Esophagus muscularis mucosa (tissue), 4 donors: ENCODE measurements at regions not wholly inside any gene's neighbourhood (a gene's known extent, or its start where the extent isn't known, plus 50 kb on each side); places are given as distances from the start of the nearest gene placed in this dataset.

Experiments
- DNase-seq: peaks from one replicate; pipeline ENCODE4 v3.0.0-alpha.2; 2017; ENCODE audit errors: extremely low spot score
- H3K27ac ChIP-seq, 4 donors: fragments of 200-600 bp; sonication (generic); replicated peaks in 1 of 4; 1 replicate in 3 of 4; 2 replicates in 1 of 4; pipeline ENCODE4 v1.5.1; 2016 to 2019; ENCODE audit warnings: mild to moderate bottlenecking in 1 of 4
- H3K27me3 ChIP-seq, 4 donors: fragments of 200-600 bp; sonication (generic); one replicate each; pipeline versions ENCODE4 v1.5.1 to v1.6.0; 2016 to 2019
- H3K36me3 ChIP-seq, 4 donors: fragments of 200-600 bp; sonication (generic); one replicate each; pipeline ENCODE4 v1.5.1; 2016 to 2019
- H3K4me1 ChIP-seq, 4 donors: fragments of 200-600 bp; sonication (generic); one replicate each; pipeline ENCODE4 v1.5.1; 2016 to 2019
- H3K4me3 ChIP-seq, 4 donors: fragments of 200-600 bp; sonication (generic); 1 replicate in 2 of 4; 2 replicates in 2 of 4; pipeline ENCODE4 v1.5.1; 2016 to 2019; ENCODE audit warnings: mild to moderate bottlenecking in 4 of 4, moderate library complexity in 1 of 4
- H3K9me3 ChIP-seq, 4 donors: fragments of 200-600 bp; sonication (generic); 1 replicate in 3 of 4; 2 replicates in 1 of 4; pipeline ENCODE4 v1.5.1; 2016 to 2019
- EP300 ChIP-seq: sonication (generic); formaldehyde crosslinking; IDR thresholded peaks from one replicate; pipeline ENCODE4 v1.6.1; 2017; ENCODE audit warnings: antibody characterized with exemption
- POLR2A ChIP-seq: fragments of 450-650 bp; IDR thresholded peaks from one replicate; pipeline ENCODE4 v1.6.1; 2017; ENCODE audit warnings: antibody characterized with exemption, moderate library complexity, mild to moderate bottlenecking, low read depth
- POLR2AphosphoS5 ChIP-seq, 2 donors: sonication (generic); formaldehyde crosslinking; IDR thresholded peaks; one replicate each; pipeline ENCODE4 v1.6.1; 2017; ENCODE audit warnings: antibody characterized with exemption in 2 of 2
- WGBS: methylation state at CpG from one replicate; pipeline ENCODE4 v1.1.5; 2018; 5-methylcytosine and 5-hydroxymethylcytosine counted together
- intact Hi-C: fragments of 100-400 bp; cut with DNase I; formaldehyde crosslinking; loops from one replicate; pipeline ENCODE4 v1.15.1; 2023
- TF ChIP-seq, protein P1 (sequence below), 3 experiments: fragments of 200-600 bp in 2 of 3; fragments of 450-650 bp in 1 of 3; sonication (generic) in 2 of 3; IDR thresholded peaks; one replicate each; pipeline ENCODE4 v1.5.1; 2017 to 2019; ENCODE audit warnings: antibody characterized with exemption in 3 of 3, mild to moderate bottlenecking in 2 of 3, moderate library complexity in 1 of 3

DNA sequence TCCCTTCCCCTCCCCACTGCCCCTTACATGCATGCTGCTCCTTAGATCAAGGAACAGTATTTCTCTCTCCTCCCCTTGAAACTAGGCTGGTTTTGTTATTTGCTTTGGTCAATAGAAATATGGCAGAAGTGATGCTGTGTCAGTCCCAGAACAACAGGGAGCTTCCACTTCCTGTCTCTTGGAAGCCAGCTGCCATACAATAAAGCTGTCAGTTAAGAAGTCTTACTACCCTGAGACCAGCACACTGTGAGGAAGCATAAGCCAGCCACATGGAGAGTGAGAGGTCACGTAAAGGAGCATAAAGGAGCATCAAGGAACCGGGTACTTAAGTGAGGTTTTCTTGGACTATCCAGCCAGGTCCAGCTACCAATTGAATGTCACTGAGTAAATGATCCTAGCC lies 126.6 kb downstream of the NOL4 start:
- intact Hi-C loops: no loop called here
- 76% methylated on average over 2 of the region's 2 CpGs for WGBS
- H3K4me1 ChIP-seq: no peaks in the 10 kb centered on the region

DNA sequence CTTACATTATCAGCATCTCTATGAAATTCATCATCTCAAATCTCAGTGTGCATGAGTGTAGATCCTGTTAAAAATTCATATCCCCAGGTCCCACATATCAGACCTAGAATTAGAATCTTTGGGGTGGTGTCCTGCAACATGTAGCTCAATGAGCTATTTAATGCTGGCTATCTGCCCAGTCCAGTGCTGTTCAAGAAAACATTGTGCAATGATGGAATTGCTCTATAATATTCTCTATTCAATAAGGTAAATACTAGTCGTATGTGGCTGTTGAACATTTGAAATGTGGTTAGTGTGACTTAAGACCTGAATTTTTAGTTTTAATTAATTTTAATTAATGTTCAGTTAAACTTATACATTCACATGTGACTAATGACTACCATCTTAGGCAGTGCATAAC lies 127.4 kb downstream of the NOL4 start:
- Histone ChIP-seq H3K36me3 (no peaks in the 10 kb centered on the region), H3K27ac (no peak overlapping the region), H3K27me3 (no peaks in the 10 kb centered on the region), H3K4me1 (no peaks in the 10 kb centered on the region), H3K4me3 (no peak overlapping the region), H3K9me3 (no peaks in the 10 kb centered on the region)
- no peak for DNase-seq
- 46% methylated on average over 1 of the region's 1 CpG for WGBS
- TF ChIP-seq POLR2AphosphoS5 (IDR thresholded peaks at IDR 0.05): no peak
- no peak for TF ChIP-seq EP300
- TF ChIP-seq POLR2A: no peak
- intact Hi-C loops: no loop called here

More for the DNA sequence above, 126.6 kb downstream of the NOL4 start:
- DNase-seq: no peak
- H3K27me3 ChIP-seq: no peaks in the 10 kb centered on the region
- H3K9me3 ChIP-seq: no peaks in the 10 kb centered on the region
- H3K27ac ChIP-seq: no peak overlapping the region
- no peak overlapping the region for H3K4me3 ChIP-seq
- no peak for TF ChIP-seq POLR2AphosphoS5 (IDR thresholded peaks at IDR 0.05)
- TF ChIP-seq, protein P1, sequence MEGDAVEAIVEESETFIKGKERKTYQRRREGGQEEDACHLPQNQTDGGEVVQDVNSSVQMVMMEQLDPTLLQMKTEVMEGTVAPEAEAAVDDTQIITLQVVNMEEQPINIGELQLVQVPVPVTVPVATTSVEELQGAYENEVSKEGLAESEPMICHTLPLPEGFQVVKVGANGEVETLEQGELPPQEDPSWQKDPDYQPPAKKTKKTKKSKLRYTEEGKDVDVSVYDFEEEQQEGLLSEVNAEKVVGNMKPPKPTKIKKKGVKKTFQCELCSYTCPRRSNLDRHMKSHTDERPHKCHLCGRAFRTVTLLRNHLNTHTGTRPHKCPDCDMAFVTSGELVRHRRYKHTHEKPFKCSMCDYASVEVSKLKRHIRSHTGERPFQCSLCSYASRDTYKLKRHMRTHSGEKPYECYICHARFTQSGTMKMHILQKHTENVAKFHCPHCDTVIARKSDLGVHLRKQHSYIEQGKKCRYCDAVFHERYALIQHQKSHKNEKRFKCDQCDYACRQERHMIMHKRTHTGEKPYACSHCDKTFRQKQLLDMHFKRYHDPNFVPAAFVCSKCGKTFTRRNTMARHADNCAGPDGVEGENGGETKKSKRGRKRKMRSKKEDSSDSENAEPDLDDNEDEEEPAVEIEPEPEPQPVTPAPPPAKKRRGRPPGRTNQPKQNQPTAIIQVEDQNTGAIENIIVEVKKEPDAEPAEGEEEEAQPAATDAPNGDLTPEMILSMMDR (IDR thresholded peaks at IDR 0.05): no peak
- no peak for TF ChIP-seq EP300
- no peak for TF ChIP-seq POLR2A
- no peaks in the 10 kb centered on the region for H3K36me3 ChIP-seq

DNA sequence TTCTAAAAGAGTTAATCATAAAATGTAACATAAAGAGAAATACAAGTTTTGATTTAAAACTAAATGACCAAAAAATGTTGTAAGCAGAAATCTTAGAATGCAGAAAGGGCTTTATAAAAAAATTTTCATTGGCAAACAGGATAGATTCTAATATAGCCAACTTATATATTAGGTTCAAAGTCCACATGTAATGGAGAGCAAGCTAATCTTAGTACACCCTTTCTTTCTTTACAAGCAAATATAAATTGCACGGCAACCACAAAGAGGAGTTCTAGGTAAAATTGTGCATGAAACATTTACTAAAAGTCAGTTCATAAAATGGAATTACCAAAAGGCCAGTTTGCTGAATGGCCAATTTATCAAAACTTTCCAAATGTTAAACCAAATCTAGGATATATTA lies 130.6 kb downstream of the NOL4 start:
- Histone ChIP-seq H3K27me3 (no peaks in the 10 kb centered on the region), H3K9me3 (no peaks in the 10 kb centered on the region), H3K36me3 (no peaks in the 10 kb centered on the region), H3K4me1 (no peaks in the 10 kb centered on the region), H3K27ac (no peak overlapping the region), H3K4me3 (no peak overlapping the region)
- TF ChIP-seq POLR2AphosphoS5 (IDR thresholded peaks at IDR 0.05): no peak
- intact Hi-C loops: no loop called here
- no peak for DNase-seq
- 76% methylated on average over 1 of the region's 1 CpG for WGBS

DNA sequence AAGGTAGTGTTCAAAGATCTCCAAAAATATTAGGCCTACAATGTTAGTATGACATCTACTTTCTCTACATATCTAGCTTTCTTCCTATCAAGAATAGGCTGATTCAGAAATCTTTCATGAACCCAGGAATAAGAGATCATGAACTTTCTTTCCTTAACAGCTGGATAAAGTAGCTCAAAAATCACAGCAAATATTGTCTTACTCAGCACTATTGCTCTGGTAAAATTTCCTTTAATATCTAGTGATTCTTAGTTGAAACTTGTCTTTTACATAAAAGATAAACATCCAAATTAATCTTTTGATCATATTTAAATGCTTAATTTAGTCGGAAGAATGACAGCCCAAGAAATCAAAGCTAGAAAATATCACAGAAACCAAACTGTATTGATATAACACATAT lies 131.9 kb downstream of the NOL4 start:
- Histone ChIP-seq H3K9me3 (no peaks in the 10 kb centered on the region), H3K4me3 (no peak overlapping the region), H3K27ac (no peak overlapping the region), H3K27me3 (no peaks in the 10 kb centered on the region), H3K4me1 (no peaks in the 10 kb centered on the region), H3K36me3 (no peaks in the 10 kb centered on the region)
- WGBS: 81% methylated on average over 1 of the region's 1 CpG
- no peak for DNase-seq
- TF ChIP-seq POLR2A (no peak), EP300 (no peak), POLR2AphosphoS5 (IDR thresholded peaks at IDR 0.05) (no peak)
- TF ChIP-seq, protein P1 (IDR thresholded peaks at IDR 0.05): no peak
- intact Hi-C loops: no loop called here

DNA sequence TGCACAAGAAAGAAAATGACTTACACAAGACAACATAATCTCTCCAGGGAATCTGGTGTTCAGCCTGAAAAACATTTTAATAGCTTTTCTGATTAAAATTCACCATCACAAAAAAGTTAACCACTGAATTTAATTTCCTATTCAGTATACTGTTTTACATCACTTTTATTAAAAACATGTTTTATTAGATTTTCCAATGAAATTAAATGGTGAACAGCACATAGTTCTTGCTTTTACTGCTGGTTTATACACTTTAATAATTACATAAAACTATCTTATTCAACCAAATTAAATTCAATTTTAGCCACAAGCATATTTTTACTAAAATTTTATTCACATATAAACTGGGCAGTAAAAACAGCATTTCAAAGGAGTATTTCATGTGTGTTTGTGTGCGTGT lies 138.3 kb downstream of the NOL4 start:
- TF ChIP-seq, protein P1 (IDR thresholded peaks at IDR 0.05): no peak
- TF ChIP-seq POLR2A: no peak
- no peak for TF ChIP-seq POLR2AphosphoS5 (IDR thresholded peaks at IDR 0.05)
- TF ChIP-seq EP300: no peak
- H3K36me3 ChIP-seq: no peaks in the 10 kb centered on the region

DNA sequence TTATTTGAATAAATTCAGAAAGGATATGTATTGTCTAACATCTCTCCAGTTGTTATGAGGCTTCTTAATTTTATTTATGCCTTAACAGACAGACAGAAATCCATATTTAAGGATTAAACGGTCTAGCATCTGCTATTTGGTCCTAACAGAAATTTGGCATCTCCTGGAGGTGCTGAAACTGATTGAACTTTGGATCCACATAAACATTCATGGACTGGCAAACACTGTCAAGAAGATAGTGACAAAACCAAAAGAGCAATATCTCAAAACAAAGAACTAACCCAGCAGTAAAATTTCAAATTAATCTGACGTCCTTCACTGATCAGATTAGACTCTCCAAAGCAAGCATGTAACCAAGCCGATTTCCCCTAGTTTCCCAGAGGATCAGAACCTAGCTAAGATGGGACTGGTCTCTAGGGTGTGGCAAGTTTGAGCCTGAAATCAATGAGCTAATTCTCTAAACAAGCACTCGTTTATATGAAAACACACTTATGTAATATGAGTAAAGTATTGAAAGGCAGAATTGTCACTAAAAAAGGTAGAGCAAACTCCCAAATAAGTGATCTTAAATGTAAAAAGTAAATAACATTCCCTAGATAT lies 139.5 kb downstream of the NOL4 start:
- intact Hi-C loops: no loop called here
- TF ChIP-seq POLR2AphosphoS5 (IDR thresholded peaks at IDR 0.05): no peak
- TF ChIP-seq, protein P1 (IDR thresholded peaks at IDR 0.05): no peak
- no peak for TF ChIP-seq EP300
- no peak for TF ChIP-seq POLR2A
- no peak overlapping the region for H3K27ac ChIP-seq
- no peak overlapping the region for H3K4me3 ChIP-seq
- H3K9me3 ChIP-seq: no peaks in the 10 kb centered on the region
- no peaks in the 10 kb centered on the region for H3K36me3 ChIP-seq
- no peaks in the 10 kb centered on the region for H3K27me3 ChIP-seq
- no peaks in the 10 kb centered on the region for H3K4me1 ChIP-seq
- WGBS: 59% methylated on average over 4 of the region's 4 CpGs
- DNase-seq: no peak

More for the DNA sequence above, 138.3 kb downstream of the NOL4 start:
- H3K4me3 ChIP-seq: no peak overlapping the region
- H3K4me1 ChIP-seq: no peaks in the 10 kb centered on the region
- no peaks in the 10 kb centered on the region for H3K27me3 ChIP-seq
- H3K27ac ChIP-seq: no peak overlapping the region
- 0% methylated on average over 1 of the region's 1 CpG for WGBS
- intact Hi-C loops: no loop called here
- no peaks in the 10 kb centered on the region for H3K9me3 ChIP-seq
- no peak for DNase-seq
